ENCODE measurements at regions not wholly inside any gene's neighbourhood (a gene's known extent, or its start where the extent isn't known, plus 50 kb on each side); places are given as distances from the start of the nearest gene placed in this dataset.
A peak's percentile ranks its signal among the peaks of the same experiment; 100 is the strongest.

GRCh38 chr3:102665183-102665582, 230.4 kb downstream of the ZPLD1 start:
- Histone ChIP-seq H3K27me3 (ENCODE audit: control insufficient read depth, insufficient read depth, low read length) (no peaks in the 10 kb centered on the region), H3K4me1 (ENCODE audit: control insufficient read depth, insufficient read depth, low read length) (peaks cover 17% of the 10 kb centered on the region), H3K9me3 (ENCODE audit: control insufficient read depth, low read length) (no peaks in the 10 kb centered on the region), H3K36me3 (ENCODE audit: control insufficient read depth, insufficient read depth, low read length) (no peaks in the 10 kb centered on the region), H3K4me3 (ENCODE audit: low read length) (no peak overlapping the region), H3K9ac (ENCODE audit: low read length) (no peak overlapping the region)

- Histone ChIP-seq H3K4me1 (ENCODE audit: control insufficient read depth, insufficient read depth, low read length) (peaks cover 17% of the 10 kb centered on the region), H3K9ac (ENCODE audit: low read length) (no peak overlapping the region), H3K4me3 (ENCODE audit: low read length) (no peak overlapping the region), H3K27me3 (ENCODE audit: control insufficient read depth, insufficient read depth, low read length) (no peaks in the 10 kb centered on the region), H3K9me3 (ENCODE audit: control insufficient read depth, low read length) (no peaks in the 10 kb centered on the region), H3K36me3 (ENCODE audit: control insufficient read depth, insufficient read depth, low read length) (no peaks in the 10 kb centered on the region)
These were observed 233.4 kb downstream of the ZPLD1 start for GRCh38 chr3:102668247-102668646.

- no peaks in the 10 kb centered on the region for H3K36me3 ChIP-seq (ENCODE audit: control insufficient read depth, insufficient read depth, low read length)
- H3K4me3 ChIP-seq (ENCODE audit: low read length), result no peak overlapping the region
- H3K9me3 ChIP-seq (ENCODE audit: control insufficient read depth, low read length), result no peaks in the 10 kb centered on the region
- peaks cover 17% of the 10 kb centered on the region for H3K4me1 ChIP-seq (ENCODE audit: control insufficient read depth, insufficient read depth, low read length)
- no peak overlapping the region for H3K9ac ChIP-seq (ENCODE audit: low read length)
- no peaks in the 10 kb centered on the region for H3K27me3 ChIP-seq (ENCODE audit: control insufficient read depth, insufficient read depth, low read length)
These were observed 236.2 kb downstream of the ZPLD1 start for GRCh38 chr3:102670986-102671385.

- Histone ChIP-seq H3K36me3 (ENCODE audit: control insufficient read depth, insufficient read depth, low read length) (no peaks in the 10 kb centered on the region), H3K9ac (ENCODE audit: low read length) (no peak overlapping the region), H3K4me3 (ENCODE audit: low read length) (no peak overlapping the region), H3K9me3 (ENCODE audit: control insufficient read depth, low read length) (no peaks in the 10 kb centered on the region), H3K27me3 (ENCODE audit: control insufficient read depth, insufficient read depth, low read length) (no peaks in the 10 kb centered on the region), H3K4me1 (ENCODE audit: control insufficient read depth, insufficient read depth, low read length) (peaks cover 10% of the 10 kb centered on the region)
These were observed 237.5 kb downstream of the ZPLD1 start for GRCh38 chr3:102672305-102672704.

- Histone ChIP-seq H3K27me3 (ENCODE audit: control insufficient read depth, insufficient read depth, low read length) (no peaks in the 10 kb centered on the region), H3K36me3 (ENCODE audit: control insufficient read depth, insufficient read depth, low read length) (no peaks in the 10 kb centered on the region), H3K4me1 (ENCODE audit: control insufficient read depth, insufficient read depth, low read length) (no peaks in the 10 kb centered on the region), H3K9ac (ENCODE audit: low read length) (peak overlapping the region; percentile 53), H3K4me3 (ENCODE audit: low read length) (peak overlapping the region; percentile 51), H3K9me3 (ENCODE audit: control insufficient read depth, low read length) (no peaks in the 10 kb centered on the region)
These were observed 238.7 kb downstream of the ZPLD1 start for GRCh38 chr3:102673271-102674115.

GRCh38 chr3:102674284-102674683, 239.5 kb downstream of the ZPLD1 start:
- Histone ChIP-seq H3K9ac (ENCODE audit: low read length) (no peak overlapping the region), H3K36me3 (ENCODE audit: control insufficient read depth, insufficient read depth, low read length) (no peaks in the 10 kb centered on the region), H3K9me3 (ENCODE audit: control insufficient read depth, low read length) (no peaks in the 10 kb centered on the region), H3K27me3 (ENCODE audit: control insufficient read depth, insufficient read depth, low read length) (no peaks in the 10 kb centered on the region), H3K4me3 (ENCODE audit: low read length) (no peak overlapping the region), H3K4me1 (ENCODE audit: control insufficient read depth, insufficient read depth, low read length) (no peaks in the 10 kb centered on the region)

- Histone ChIP-seq H3K4me3 (ENCODE audit: low read length) (no peak overlapping the region), H3K4me1 (ENCODE audit: control insufficient read depth, insufficient read depth, low read length) (no peaks in the 10 kb centered on the region), H3K27me3 (ENCODE audit: control insufficient read depth, insufficient read depth, low read length) (no peaks in the 10 kb centered on the region), H3K9me3 (ENCODE audit: control insufficient read depth, low read length) (no peaks in the 10 kb centered on the region), H3K36me3 (ENCODE audit: control insufficient read depth, insufficient read depth, low read length) (no peaks in the 10 kb centered on the region), H3K9ac (ENCODE audit: low read length) (no peak overlapping the region)
These were observed 241.6 kb downstream of the ZPLD1 start for GRCh38 chr3:102676424-102676823.

GRCh38 chr3:102682741-102683140, 247.9 kb downstream of the ZPLD1 start:
- no peaks in the 10 kb centered on the region for H3K4me1 ChIP-seq (ENCODE audit: control insufficient read depth, insufficient read depth, low read length)
- no peaks in the 10 kb centered on the region for H3K36me3 ChIP-seq (ENCODE audit: control insufficient read depth, insufficient read depth, low read length)
- no peaks in the 10 kb centered on the region for H3K9me3 ChIP-seq (ENCODE audit: control insufficient read depth, low read length)
- H3K27me3 ChIP-seq (ENCODE audit: control insufficient read depth, insufficient read depth, low read length), result peaks cover 2% of the 10 kb centered on the region
- H3K9ac ChIP-seq (ENCODE audit: low read length), result no peak overlapping the region
- H3K4me3 ChIP-seq (ENCODE audit: low read length), result no peak overlapping the region

- Histone ChIP-seq H3K27me3 (ENCODE audit: control insufficient read depth, insufficient read depth, low read length) (peaks cover 6% of the 10 kb centered on the region), H3K9me3 (ENCODE audit: control insufficient read depth, low read length) (no peaks in the 10 kb centered on the region), H3K36me3 (ENCODE audit: control insufficient read depth, insufficient read depth, low read length) (no peaks in the 10 kb centered on the region), H3K4me3 (ENCODE audit: low read length) (no peak overlapping the region), H3K9ac (ENCODE audit: low read length) (no peak overlapping the region), H3K4me1 (ENCODE audit: control insufficient read depth, insufficient read depth, low read length) (no peaks in the 10 kb centered on the region)
These were observed 252.0 kb downstream of the ZPLD1 start for GRCh38 chr3:102686792-102687191.

GRCh38 chr3:102687851-102688555, 253.2 kb downstream of the ZPLD1 start:
- no peaks in the 10 kb centered on the region for H3K36me3 ChIP-seq (ENCODE audit: control insufficient read depth, insufficient read depth, low read length)
- no peaks in the 10 kb centered on the region for H3K4me1 ChIP-seq (ENCODE audit: control insufficient read depth, insufficient read depth, low read length)
- H3K9ac ChIP-seq (ENCODE audit: low read length), result no peak overlapping the region
- peaks cover 6% of the 10 kb centered on the region for H3K27me3 ChIP-seq (ENCODE audit: control insufficient read depth, insufficient read depth, low read length)
- no peaks in the 10 kb centered on the region for H3K9me3 ChIP-seq (ENCODE audit: control insufficient read depth, low read length)
- no peak overlapping the region for H3K4me3 ChIP-seq (ENCODE audit: low read length)

GRCh38 chr3:102688556-102688930, 253.7 kb downstream of the ZPLD1 start:
- Histone ChIP-seq H3K9ac (ENCODE audit: low read length) (no peak overlapping the region), H3K4me1 (ENCODE audit: control insufficient read depth, insufficient read depth, low read length) (no peaks in the 10 kb centered on the region), H3K36me3 (ENCODE audit: control insufficient read depth, insufficient read depth, low read length) (no peaks in the 10 kb centered on the region), H3K9me3 (ENCODE audit: control insufficient read depth, low read length) (no peaks in the 10 kb centered on the region), H3K27me3 (ENCODE audit: control insufficient read depth, insufficient read depth, low read length) (peaks cover 6% of the 10 kb centered on the region), H3K4me3 (ENCODE audit: low read length) (no peak overlapping the region)

GRCh38 chr3:102691507-102691906, 256.7 kb downstream of the ZPLD1 start:
- Histone ChIP-seq H3K27me3 (ENCODE audit: control insufficient read depth, insufficient read depth, low read length) (peaks cover 6% of the 10 kb centered on the region), H3K4me1 (ENCODE audit: control insufficient read depth, insufficient read depth, low read length) (no peaks in the 10 kb centered on the region), H3K9me3 (ENCODE audit: control insufficient read depth, low read length) (no peaks in the 10 kb centered on the region), H3K36me3 (ENCODE audit: control insufficient read depth, insufficient read depth, low read length) (no peaks in the 10 kb centered on the region), H3K9ac (ENCODE audit: low read length) (no peak overlapping the region), H3K4me3 (ENCODE audit: low read length) (no peak overlapping the region)
